Ovary (tissue), 7 donors: ENCODE measurements at regions not wholly inside any gene's neighbourhood (a gene's known extent, or its start where the extent isn't known, plus 50 kb on each side); places are given as distances from the start of the nearest gene placed in this dataset.

Experiments
- DNase-seq, 5 donors: peaks; one replicate each; pipeline ENCODE4 v3.0.0-alpha.2; 2019 to 2020
- H3K27ac ChIP-seq, 2 donors: fragments of 200-600 bp; one replicate each; pipeline versions ENCODE4 v1.5.1 to v1.8.0; 2019 to 2022
- H3K27me3 ChIP-seq: fragments of 200-600 bp; one replicate; pipeline ENCODE4 v1.8.0; 2022
- H3K36me3 ChIP-seq: fragments of 200-600 bp; sonication (generic); one replicate; pipeline ENCODE4 v1.5.1; 2019
- H3K4me1 ChIP-seq: one replicate; pipeline ENCODE4 v1.8.1; 2013; ENCODE audit warnings: mild to moderate bottlenecking, moderate library complexity; ENCODE audit not compliant: insufficient read depth
- H3K4me3 ChIP-seq: fragments of 200-600 bp; sonication (generic); one replicate; pipeline ENCODE4 v1.5.1; 2017
- H3K9me3 ChIP-seq, 2 donors: fragments of 200-600 bp in 1 of 2; sonication (generic) in 1 of 2; one replicate each; pipeline versions ENCODE4 v1.5.1 to v1.8.1; 2013 to 2019; ENCODE audit warnings: mild to moderate bottlenecking in 1 of 2, moderate library complexity in 1 of 2
- CTCF ChIP-seq, 3 donors: fragments of 450-650 bp in 2 of 3; fragments of 200-600 bp in 1 of 3; IDR thresholded peaks; one replicate each; pipeline versions ENCODE4 v1.5.1 to v1.8.0; 2016 to 2022; ENCODE audit warnings: antibody characterized with exemption in 3 of 3, mild to moderate bottlenecking in 1 of 3
- EP300 ChIP-seq: sonication (generic); formaldehyde crosslinking; IDR thresholded peaks from one replicate; pipeline ENCODE4 v1.6.1; 2017; ENCODE audit warnings: antibody characterized with exemption
- POLR2A ChIP-seq: fragments of 450-650 bp; IDR thresholded peaks from one replicate; pipeline ENCODE4 v1.6.1; 2017; ENCODE audit warnings: antibody characterized with exemption, mild to moderate bottlenecking, moderate library complexity
- WGBS, 3 donors: extraction: QIAGEN DNeasy Blood & Tissue Kit in 1 of 3; methylation state at CpG; one replicate each; pipeline versions ENCODE4 v1.1.5 to v1.1.7; 2013 to 2017; 5-methylcytosine and 5-hydroxymethylcytosine counted together
- intact Hi-C, 4 donors: fragments of 100-400 bp; cut with DNase I; formaldehyde crosslinking; loops; one replicate each; pipeline versions ENCODE4 v1.11.0 to v1.15.1; 2022 to 2023
- donor health status: DM: no; HTN: no; CAD: no; lungs with moderate emphysema.
- donor health status: DM: no; HTN: no; CAD: no.
- donor health status: Bipolar disorder and iron deficiency.
- donor health status: DM: no; HTN: no; CAD: no.
- donor health status: DM: yes; HTN: yes; CAD: no.

- DNase-seq = no peak
- no peaks in the 10 kb centered on the region for H3K36me3 ChIP-seq
- no peaks in the 10 kb centered on the region for H3K27me3 ChIP-seq
- 14 to 23% (median 15%) methylated on average over 7 to 8 of the region's 8 CpGs for WGBS, 3 donors
- no peak overlapping the region for H3K4me3 ChIP-seq
- no peaks in the 10 kb centered on the region for H3K9me3 ChIP-seq
- no peak overlapping the region for H3K27ac ChIP-seq
- intact Hi-C loops = loop anchor here in 1 of 4 donors (10.0 kb wide), 2 partner anchors 76 to 1024 kb away; no protein-coding TSS in a partner anchor
- TF ChIP-seq POLR2A (no peak), CTCF (IDR thresholded peaks at IDR 0.05) (no peak), EP300 (no peak)
- H3K4me1 ChIP-seq = no peaks in the 10 kb centered on the region
These were observed 152.8 kb upstream of the ZBED5 start for GRCh38 chr11:11010624-11011127.

- no peak for TF ChIP-seq CTCF (IDR thresholded peaks at IDR 0.05)
- TF ChIP-seq EP300 = no peak
- no peak for TF ChIP-seq POLR2A
- Histone ChIP-seq H3K4me1 (no peaks in the 10 kb centered on the region), H3K4me3 (no peak overlapping the region), H3K9me3 (no peaks in the 10 kb centered on the region), H3K27me3 (no peaks in the 10 kb centered on the region), H3K27ac (no peak overlapping the region), H3K36me3 (no peaks in the 10 kb centered on the region)
- 59 to 73% (median 63%) methylated on average over 4 of the region's 4 CpGs for WGBS, 3 donors
- intact Hi-C loops = loop anchor here in 1 of 4 donors (10.0 kb wide), 1 partner anchor 224 kb away; no protein-coding TSS in a partner anchor
- no peak for DNase-seq
These were observed 151.3 kb upstream of the ZBED5 start for GRCh38 chr11:11009179-11009578.

- Histone ChIP-seq H3K9me3 (no peaks in the 10 kb centered on the region), H3K27me3 (no peaks in the 10 kb centered on the region), H3K4me3 (no peak overlapping the region), H3K36me3 (no peaks in the 10 kb centered on the region), H3K27ac (no peak overlapping the region), H3K4me1 (no peaks in the 10 kb centered on the region)
- DNase-seq = no peak
- intact Hi-C loops = loop anchor here in 1 of 4 donors (10.0 kb wide), 1 partner anchor 219 kb away; no protein-coding TSS in a partner anchor
- 3 to 27% (median 17%) methylated on average over 1 of the region's 1 CpG for WGBS, 3 donors
- TF ChIP-seq POLR2A (no peak), CTCF (IDR thresholded peaks at IDR 0.05) (no peak), EP300 (no peak)
These were observed 146.2 kb upstream of the ZBED5 start for GRCh38 chr11:11004069-11004468.

GRCh38 chr11:11003226-11003625, 145.4 kb upstream of the ZBED5 start:
- H3K27ac ChIP-seq = no peak overlapping the region
- WGBS, 3 donors = 40 to 76% (median 47%) methylated on average over 3 of the region's 3 CpGs
- no peak overlapping the region for H3K4me3 ChIP-seq
- H3K9me3 ChIP-seq = no peaks in the 10 kb centered on the region
- no peak for TF ChIP-seq EP300
- TF ChIP-seq POLR2A = no peak
- TF ChIP-seq CTCF (IDR thresholded peaks at IDR 0.05) = no peak
- DNase-seq = no peak
- H3K4me1 ChIP-seq = no peaks in the 10 kb centered on the region
- intact Hi-C loops = loop anchor here in 1 of 4 donors (10.0 kb wide), 1 partner anchor 218 kb away; no protein-coding TSS in a partner anchor
- no peaks in the 10 kb centered on the region for H3K27me3 ChIP-seq
- H3K36me3 ChIP-seq = no peaks in the 10 kb centered on the region
